ENCODE measurements at regions not wholly inside any gene's neighbourhood (a gene's known extent, or its start where the extent isn't known, plus 50 kb on each side); places are given as distances from the start of the nearest gene placed in this dataset.
"Not testable (repeated sequence)": the region's sequence is repeated elsewhere in the genome, so short reads cannot be mapped to it uniquely, and the experiment has no call there.

DNA sequence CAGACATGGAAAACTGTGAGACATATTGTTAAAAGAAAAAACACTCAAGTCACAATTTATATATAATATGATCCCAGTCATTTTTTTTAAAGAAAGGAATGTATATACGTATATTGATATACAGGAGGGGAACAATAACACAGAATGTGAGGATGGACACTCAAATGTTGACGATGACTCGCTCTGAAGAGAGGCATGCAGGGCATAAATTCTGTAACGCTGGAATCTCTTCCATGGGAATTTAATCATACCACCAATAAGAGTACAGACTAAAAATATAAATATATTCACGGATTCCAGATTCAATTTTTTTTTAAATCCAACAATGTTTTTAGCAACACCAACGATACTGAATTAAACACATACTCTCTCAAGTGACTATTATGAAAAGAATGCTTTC lies 106.9 kb upstream of the CCDC28A start:
- no peaks in the 10 kb centered on the region for H3K4me1 ChIP-seq (replicated peaks)
- TF ChIP-seq CTCF (IDR thresholded peaks at IDR 0.05): no peak
- TF ChIP-seq POLR2A (IDR thresholded peaks at IDR 0.05): no peak
- TF ChIP-seq POLR2AphosphoS5 (IDR thresholded peaks at IDR 0.05): no peak
- H3K36me3 ChIP-seq: no peaks in the 10 kb centered on the region
- no peaks in the 10 kb centered on the region for H3K9me3 ChIP-seq
- 92% methylated on average over 6 of the region's 6 CpGs for WGBS
- no peaks in the 10 kb centered on the region for H3K27me3 ChIP-seq (replicated peaks; ENCODE audit: insufficient read depth)
- H3K27ac ChIP-seq: no peak overlapping the region
- no peak overlapping the region for H3K4me3 ChIP-seq
- no peak for DNase-seq (ENCODE audit: low spot score)
- intact Hi-C loops (cut with DNase I): no loop called here

DNA sequence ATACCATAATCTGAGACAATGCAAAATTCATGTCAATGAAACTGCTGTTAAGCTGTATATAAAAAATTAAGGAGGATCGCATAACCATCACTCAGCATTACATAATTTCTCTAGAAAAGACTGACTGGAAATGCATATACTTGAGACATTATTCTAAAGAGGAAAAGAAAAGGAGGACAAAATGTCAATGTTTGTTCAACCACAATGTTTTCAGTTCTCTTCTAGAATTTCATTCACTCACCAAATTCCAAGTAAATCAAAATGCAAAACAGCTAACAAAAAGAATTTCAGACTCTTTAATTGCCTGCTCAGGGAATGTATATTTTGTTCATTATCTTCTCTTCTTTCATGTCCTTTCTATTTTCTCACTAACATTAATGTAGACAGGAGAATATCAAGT lies 106.2 kb upstream of the CCDC28A start:
- 81% methylated on average over 1 of the region's 1 CpG for WGBS

GRCh38 chr6:138671351-138671750 lies 102.2 kb upstream of the CCDC28A start:
- no peak overlapping the region for H3K4me3 ChIP-seq
- H3K4me1 ChIP-seq (replicated peaks): no peaks in the 10 kb centered on the region
- TF ChIP-seq CTCF (IDR thresholded peaks at IDR 0.05): no peak
- no peak for TF ChIP-seq POLR2AphosphoS5 (IDR thresholded peaks at IDR 0.05)
- TF ChIP-seq POLR2A (IDR thresholded peaks at IDR 0.05): no peak
- no peaks in the 10 kb centered on the region for H3K9me3 ChIP-seq
- WGBS: 92% methylated on average over 4 of the region's 4 CpGs
- no peak for DNase-seq (ENCODE audit: low spot score)
- no peaks in the 10 kb centered on the region for H3K27me3 ChIP-seq (replicated peaks; ENCODE audit: insufficient read depth)
- no peak overlapping the region for H3K27ac ChIP-seq
- no peaks in the 10 kb centered on the region for H3K36me3 ChIP-seq
- intact Hi-C loops (cut with DNase I): no loop called here

More for the DNA sequence above, 106.2 kb upstream of the CCDC28A start:
- Histone ChIP-seq H3K4me3 (no peak overlapping the region), H3K27ac (no peak overlapping the region), H3K9me3 (no peaks in the 10 kb centered on the region), H3K27me3 (replicated peaks; ENCODE audit: insufficient read depth) (no peaks in the 10 kb centered on the region), H3K36me3 (no peaks in the 10 kb centered on the region), H3K4me1 (replicated peaks) (no peaks in the 10 kb centered on the region)
- DNase-seq (ENCODE audit: low spot score): no peak
- TF ChIP-seq POLR2A (IDR thresholded peaks at IDR 0.05) (no peak), POLR2AphosphoS5 (IDR thresholded peaks at IDR 0.05) (no peak), CTCF (IDR thresholded peaks at IDR 0.05) (no peak)
- intact Hi-C loops (cut with DNase I): no loop called here

GRCh38 chr6:138673346-138674014 lies 100.1 kb upstream of the CCDC28A start:
- intact Hi-C loops (cut with DNase I): no loop called here
- Histone ChIP-seq H3K4me1 (replicated peaks) (no peaks in the 10 kb centered on the region), H3K27ac (no peak overlapping the region), H3K36me3 (no peaks in the 10 kb centered on the region), H3K9me3 (no peaks in the 10 kb centered on the region), H3K27me3 (replicated peaks; ENCODE audit: insufficient read depth) (no peaks in the 10 kb centered on the region), H3K4me3 (no peak overlapping the region)
- no peak for TF ChIP-seq POLR2AphosphoS5 (IDR thresholded peaks at IDR 0.05)
- no peak for TF ChIP-seq CTCF (IDR thresholded peaks at IDR 0.05)
- no peak for TF ChIP-seq POLR2A (IDR thresholded peaks at IDR 0.05)
- 17% methylated on average over 2 of the region's 2 CpGs for WGBS
- no peak for DNase-seq (ENCODE audit: low spot score)

DNA sequence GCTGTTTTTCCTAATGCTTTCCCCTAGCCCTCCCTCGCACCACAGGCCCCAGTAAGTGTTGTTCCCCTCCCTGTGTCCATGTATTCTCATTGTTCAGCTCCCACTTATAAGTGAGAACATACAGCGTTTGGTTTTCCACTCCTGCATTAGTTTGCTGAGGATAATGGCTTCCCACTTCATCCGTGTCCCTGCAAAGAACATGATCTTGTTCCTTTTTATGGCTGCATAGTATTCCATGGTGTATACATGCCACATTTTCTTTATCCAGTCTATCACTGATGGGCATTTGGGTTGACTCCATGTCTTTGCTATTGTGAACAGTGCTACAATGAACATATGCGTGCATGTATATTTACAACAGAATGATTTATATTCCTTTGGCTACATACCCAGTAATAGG lies 99.1 kb upstream of the CCDC28A start:
- intact Hi-C loops (cut with DNase I); H3K36me3 ChIP-seq; H3K4me1 ChIP-seq (replicated peaks); H3K27ac ChIP-seq; H3K9me3 ChIP-seq; DNase-seq (ENCODE audit: low spot score); H3K4me3 ChIP-seq; H3K27me3 ChIP-seq (replicated peaks; ENCODE audit: insufficient read depth): not testable (repeated sequence)
- 96% methylated on average over 4 of the region's 4 CpGs for WGBS
